Stimulated activated naive CD8-positive, alpha-beta T cell treated with anti-CD3 and anti-CD28 coated beads, Interleukin-15, Interleukin-2, amounts not matched to agents 100 ng/mL and 50 ng/mL, for 24 hours (primary cell): ENCODE measurements at regions not wholly inside any gene's neighbourhood (a gene's known extent, or its start where the extent isn't known, plus 50 kb on each side); places are given as distances from the start of the nearest gene placed in this dataset.
A peak's percentile ranks its signal among the peaks of the same experiment; 100 is the strongest.

Experiments used
- H3K27ac Mint-ChIP-seq: one replicate; pipeline ENCODE4 v1.8.0; 2021; ENCODE audit warnings: mild to moderate bottlenecking, mixed read lengths
- H3K27me3 Mint-ChIP-seq: one replicate; pipeline ENCODE4 v1.8.0; 2021; ENCODE audit warnings: mixed read lengths
- H3K36me3 Mint-ChIP-seq: one replicate; pipeline ENCODE4 v1.8.0; 2021; ENCODE audit warnings: low read depth, mixed read lengths
- H3K4me1 Mint-ChIP-seq: one replicate; pipeline ENCODE4 v1.8.0; 2021; ENCODE audit warnings: low read depth, mixed read lengths
- H3K4me3 Mint-ChIP-seq: one replicate; pipeline ENCODE4 v1.8.0; 2021; ENCODE audit warnings: mild to moderate bottlenecking, mixed read lengths
- H3K9me3 Mint-ChIP-seq: one replicate; pipeline ENCODE4 v1.8.0; 2021; ENCODE audit warnings: mixed read lengths

DNA sequence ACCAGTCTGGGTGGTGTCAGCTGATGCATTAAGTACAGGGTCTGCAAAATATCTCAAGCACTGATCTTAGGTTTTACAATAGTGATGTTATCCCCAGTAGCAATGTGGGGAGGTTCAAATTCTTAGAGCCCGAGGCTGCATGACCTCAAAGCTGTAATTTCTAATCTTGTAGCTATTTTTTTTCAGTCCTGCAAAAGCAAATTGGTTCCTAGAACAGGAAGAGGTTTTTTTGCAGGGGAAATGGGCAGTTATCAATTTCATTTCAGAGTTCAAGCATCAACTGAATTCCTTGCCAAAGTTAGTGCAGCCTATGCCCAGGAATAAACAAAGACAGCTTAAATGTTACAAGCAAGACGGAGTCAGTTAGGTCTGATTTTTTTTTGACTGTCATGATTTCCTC is 188.3 kb downstream of the DDX3Y start:
- Mint-ChIP-seq H3K27ac (no peak overlapping the region), H3K36me3 (no peaks in the 10 kb centered on the region), H3K27me3 (no peaks in the 10 kb centered on the region), H3K4me1 (no peaks in the 10 kb centered on the region), H3K9me3 (no peaks in the 10 kb centered on the region), H3K4me3 (no peak overlapping the region)

DNA sequence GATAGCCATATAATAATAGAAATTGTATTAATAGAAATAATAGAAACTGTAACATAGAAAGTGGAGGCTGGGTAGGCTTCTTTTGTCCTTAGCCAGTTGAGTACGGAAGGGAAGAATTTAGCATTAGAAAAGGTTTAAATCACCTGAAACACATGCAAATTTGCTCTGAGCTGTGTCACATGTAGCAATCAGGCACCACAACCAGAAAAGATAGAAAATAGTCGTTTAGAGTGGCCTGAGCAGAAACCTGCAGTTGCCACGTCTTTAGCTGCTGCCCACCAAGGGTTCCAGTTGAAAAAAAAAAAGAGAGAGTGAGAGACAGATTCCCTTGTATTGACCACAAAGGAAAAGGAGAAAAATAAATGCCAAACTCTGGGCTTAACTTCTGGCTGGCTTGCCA is 188.8 kb downstream of the DDX3Y start:
- no peaks in the 10 kb centered on the region for H3K36me3 Mint-ChIP-seq
- H3K9me3 Mint-ChIP-seq, result peaks cover 3% of the 10 kb centered on the region
- no peaks in the 10 kb centered on the region for H3K4me1 Mint-ChIP-seq
- H3K27ac Mint-ChIP-seq, result no peak overlapping the region
- H3K4me3 Mint-ChIP-seq, result no peak overlapping the region
- no peaks in the 10 kb centered on the region for H3K27me3 Mint-ChIP-seq

DNA sequence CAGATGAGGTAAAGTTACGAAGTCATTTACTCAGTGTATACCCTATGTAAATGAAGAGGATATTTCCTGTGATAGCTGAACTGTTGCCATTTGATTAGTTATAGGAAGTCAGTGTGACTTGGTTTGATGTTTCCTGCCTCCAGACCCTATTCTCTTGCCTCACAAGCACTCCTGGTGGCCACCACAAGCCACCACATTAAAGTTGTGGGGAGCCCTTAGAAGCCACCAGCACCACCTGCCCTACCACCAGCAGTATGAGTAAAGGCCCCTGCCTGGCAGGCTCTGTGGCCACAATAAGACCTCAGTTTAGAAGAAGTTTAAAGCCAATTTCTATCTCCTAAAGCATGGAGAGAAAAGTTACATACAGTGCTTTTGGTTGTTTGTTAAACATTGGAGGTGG is 189.7 kb downstream of the DDX3Y start:
- no peak overlapping the region for H3K27ac Mint-ChIP-seq
- no peaks in the 10 kb centered on the region for H3K36me3 Mint-ChIP-seq
- no peaks in the 10 kb centered on the region for H3K4me1 Mint-ChIP-seq
- no peaks in the 10 kb centered on the region for H3K27me3 Mint-ChIP-seq
- peaks cover 6% of the 10 kb centered on the region for H3K9me3 Mint-ChIP-seq
- H3K4me3 Mint-ChIP-seq, result no peak overlapping the region

DNA sequence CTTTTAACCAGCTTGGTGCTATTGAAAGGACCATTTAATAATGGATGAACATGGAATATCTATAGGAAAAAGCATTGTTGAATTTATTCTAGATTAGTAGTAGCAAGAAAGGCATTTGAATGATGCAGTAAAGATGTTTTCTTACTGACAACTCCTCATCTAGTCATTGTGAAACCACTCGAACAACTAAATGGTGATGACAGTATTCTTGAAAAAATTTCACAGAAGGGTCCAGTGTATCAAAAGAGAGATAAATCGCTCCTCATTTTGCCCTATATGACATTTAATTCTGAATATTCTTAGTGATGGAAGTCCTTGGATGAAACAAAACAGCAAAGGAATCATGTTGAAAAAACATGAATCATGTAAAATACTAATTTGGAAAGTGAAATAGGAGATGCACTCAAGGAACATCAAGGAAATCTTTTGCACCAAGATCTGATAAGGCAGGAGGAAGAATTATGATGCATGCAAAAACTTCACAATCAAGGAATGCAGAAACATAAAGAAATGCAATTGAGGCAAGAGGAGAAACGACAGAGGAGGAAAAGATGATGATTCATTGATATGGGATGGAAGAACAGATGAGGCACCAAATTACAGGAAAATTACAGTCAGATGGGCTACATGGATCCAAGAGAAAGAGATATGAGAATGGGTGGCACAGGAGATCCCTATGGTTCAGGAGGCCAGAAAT is 190.4 kb downstream of the DDX3Y start:
- Mint-ChIP-seq H3K9me3 (peaks cover 6% of the 10 kb centered on the region), H3K36me3 (no peaks in the 10 kb centered on the region), H3K27ac (no peak overlapping the region), H3K4me3 (no peak overlapping the region), H3K4me1 (no peaks in the 10 kb centered on the region), H3K27me3 (no peaks in the 10 kb centered on the region)

DNA sequence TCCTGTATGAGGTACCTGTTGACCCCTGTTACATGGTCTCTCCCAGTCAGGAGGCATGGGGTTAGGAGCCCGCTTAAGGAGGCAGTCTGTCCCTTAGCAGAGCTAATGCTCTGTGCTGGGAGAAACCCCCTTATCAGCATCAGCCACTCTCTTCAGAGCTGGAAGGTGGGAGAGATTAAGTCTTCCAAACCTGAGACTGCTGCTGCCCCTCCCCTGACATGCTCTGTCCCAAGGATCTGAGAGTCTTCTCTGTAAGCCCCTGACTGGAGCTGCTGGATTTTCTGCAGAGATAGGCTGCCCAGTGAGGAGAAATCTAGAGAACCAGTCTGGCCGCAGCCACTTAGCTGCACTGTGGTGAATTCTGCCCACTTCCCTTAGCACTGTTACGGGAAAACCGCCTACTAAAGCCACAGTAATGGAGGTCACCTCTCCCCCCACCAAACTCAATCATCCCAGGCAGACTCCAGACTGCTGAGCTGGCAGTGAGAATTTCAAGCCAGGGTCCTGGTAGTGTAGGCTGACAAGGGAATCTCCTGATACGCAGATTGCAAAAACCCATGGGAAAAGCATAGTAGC is 222.3 kb downstream of the DDX3Y start:
- H3K4me3 Mint-ChIP-seq, result no peak overlapping the region
- no peak overlapping the region for H3K27ac Mint-ChIP-seq
- no peaks in the 10 kb centered on the region for H3K9me3 Mint-ChIP-seq
- H3K27me3 Mint-ChIP-seq, result no peaks in the 10 kb centered on the region
- H3K4me1 Mint-ChIP-seq, result no peaks in the 10 kb centered on the region
- H3K36me3 Mint-ChIP-seq, result no peaks in the 10 kb centered on the region

DNA sequence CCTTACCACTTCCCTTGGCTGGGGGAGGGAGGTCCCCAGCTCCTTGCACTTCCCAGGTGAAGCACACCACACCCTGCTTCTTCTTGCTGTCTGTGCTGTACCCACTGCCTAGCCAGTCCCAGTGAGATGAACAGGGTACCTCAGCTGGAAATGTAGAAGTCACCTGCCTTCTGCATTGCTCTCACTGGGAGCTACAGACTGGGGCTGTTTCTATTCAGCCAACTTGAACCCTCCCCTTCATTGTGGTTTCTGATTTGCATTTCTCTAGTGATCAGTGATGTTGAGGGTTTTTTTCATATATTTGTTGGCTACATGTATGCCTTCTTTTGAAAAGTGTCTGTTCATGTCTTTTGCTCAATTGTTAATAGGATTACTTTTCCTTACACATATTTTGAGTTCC is 222.8 kb downstream of the DDX3Y start:
- H3K27ac Mint-ChIP-seq, result no peak overlapping the region
- no peaks in the 10 kb centered on the region for H3K4me1 Mint-ChIP-seq
- no peak overlapping the region for H3K4me3 Mint-ChIP-seq

DNA sequence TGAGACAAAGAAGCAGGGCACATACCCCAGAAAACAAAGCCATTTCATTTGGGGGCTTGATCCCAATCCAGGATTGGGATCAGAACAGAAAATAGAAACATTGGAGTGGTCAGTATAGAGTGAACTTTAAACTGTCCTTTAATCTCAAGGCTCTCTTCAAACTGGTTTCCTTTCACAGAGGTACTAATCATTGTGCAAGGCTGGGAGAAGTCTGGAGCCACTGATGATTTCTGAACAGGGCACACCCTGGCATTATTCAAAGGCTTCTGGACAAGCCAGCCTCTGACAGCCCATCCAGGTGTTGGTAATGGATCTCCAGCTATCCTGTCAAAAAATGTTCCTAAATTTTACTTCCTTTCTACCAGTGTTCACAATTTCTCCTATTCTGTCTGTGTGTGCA is 244.5 kb downstream of the DDX3Y start:
- Mint-ChIP-seq H3K4me3 (peak overlapping the region; percentile 75), H3K9me3 (no peaks in the 10 kb centered on the region), H3K27ac (peak overlapping the region; percentile 16), H3K4me1 (peaks cover 8% of the 10 kb centered on the region), H3K27me3 (no peaks in the 10 kb centered on the region), H3K36me3 (no peaks in the 10 kb centered on the region)

More for the DNA sequence above, 222.8 kb downstream of the DDX3Y start:
- Mint-ChIP-seq H3K36me3 (no peaks in the 10 kb centered on the region), H3K9me3 (no peaks in the 10 kb centered on the region), H3K27me3 (no peaks in the 10 kb centered on the region)

DNA sequence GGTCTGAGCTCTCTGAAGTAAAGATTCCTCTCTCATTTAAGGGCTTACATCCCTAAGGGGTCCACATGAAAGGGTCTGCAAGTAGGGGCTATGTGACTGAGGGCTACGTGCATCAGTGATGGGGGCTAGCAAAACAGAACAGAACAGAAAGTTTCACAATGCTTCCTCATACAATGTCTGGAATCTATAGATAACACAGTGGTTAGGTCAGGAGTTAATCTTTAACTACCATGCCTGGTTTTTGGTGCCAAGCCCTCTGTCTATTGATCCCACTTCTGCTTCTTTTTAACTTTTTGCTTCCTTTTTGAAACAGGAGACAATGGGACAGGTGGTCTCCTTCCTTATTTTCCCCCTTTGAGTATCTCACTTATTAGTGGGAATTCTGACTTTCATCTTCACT is 263.0 kb downstream of the DDX3Y start:
- Mint-ChIP-seq H3K4me3 (no peak overlapping the region), H3K27me3 (no peaks in the 10 kb centered on the region), H3K27ac (no peak overlapping the region), H3K9me3 (no peaks in the 10 kb centered on the region), H3K36me3 (no peaks in the 10 kb centered on the region), H3K4me1 (no peaks in the 10 kb centered on the region)

DNA sequence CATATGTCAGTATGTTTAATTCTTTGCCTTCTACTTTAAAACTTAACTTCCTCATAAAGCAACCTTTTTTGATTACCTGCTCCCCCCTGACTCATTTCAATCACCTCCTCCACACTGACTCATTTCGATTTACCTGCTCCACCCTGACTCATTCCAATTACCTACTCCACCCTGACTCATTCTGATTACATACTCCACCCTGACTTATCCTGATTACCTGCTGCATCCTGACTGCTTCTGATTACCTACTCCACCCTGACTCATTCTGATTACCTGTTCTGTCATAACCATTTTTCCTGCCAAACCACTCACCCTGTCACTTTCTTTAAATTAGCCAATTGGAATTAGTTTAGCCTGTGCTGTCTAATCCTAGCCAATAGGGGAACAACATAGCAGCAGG is 263.6 kb downstream of the DDX3Y start:
- Mint-ChIP-seq H3K4me3 (no peak overlapping the region), H3K27ac (peak overlapping the region; percentile 6), H3K36me3 (no peaks in the 10 kb centered on the region), H3K27me3 (no peaks in the 10 kb centered on the region), H3K9me3 (no peaks in the 10 kb centered on the region), H3K4me1 (no peaks in the 10 kb centered on the region)
